HG03025 (cell line): ENCODE measurements at regions not wholly inside any gene's neighbourhood (a gene's known extent, or its start where the extent isn't known, plus 50 kb on each side); places are given as distances from the start of the nearest gene placed in this dataset.

Experiments used
- ATAC-seq: cut with Tn5 transposase; IDR thresholded peaks from one replicate; pipeline ENCODE4 v1.9.1; 2021; ENCODE audit warnings: mild to moderate bottlenecking, moderate library complexity; ENCODE audit not compliant: unreplicated experiment, low FRiP score

GRCh38 chrX:109926118-109926517 is 76.8 kb upstream of the TMEM164 start:
- no peak for ATAC-seq

- ATAC-seq, result no peak
These were observed 75.9 kb upstream of the TMEM164 start for GRCh38 chrX:109926743-109927662.

- ATAC-seq, result no peak
These were observed 75.1 kb upstream of the TMEM164 start for GRCh38 chrX:109927663-109928273.

GRCh38 chrX:109928596-109929335 is 74.1 kb upstream of the TMEM164 start:
- ATAC-seq, result no peak

GRCh38 chrX:109931677-109932076 is 71.2 kb upstream of the TMEM164 start:
- no peak for ATAC-seq

- no peak for ATAC-seq
These were observed 68.5 kb upstream of the TMEM164 start for GRCh38 chrX:109934434-109934833.

GRCh38 chrX:109934935-109935334 is 68.0 kb upstream of the TMEM164 start:
- ATAC-seq, result no peak

- ATAC-seq, result no peak
These were observed 66.8 kb upstream of the TMEM164 start for GRCh38 chrX:109936114-109936513.

GRCh38 chrX:109936598-109936997 is 66.3 kb upstream of the TMEM164 start:
- ATAC-seq, result no peak

- no peak for ATAC-seq
These were observed 63.4 kb upstream of the TMEM164 start for GRCh38 chrX:109939498-109939897.

- ATAC-seq, result no peak
These were observed 62.5 kb upstream of the TMEM164 start for GRCh38 chrX:109940411-109940810.

- no peak for ATAC-seq
These were observed 59.7 kb upstream of the TMEM164 start for GRCh38 chrX:109943092-109943739.

GRCh38 chrX:109943740-109944092 is 59.2 kb upstream of the TMEM164 start:
- ATAC-seq, result no peak

GRCh38 chrX:109952050-109952449 is 50.9 kb upstream of the TMEM164 start:
- no peak for ATAC-seq

GRCh38 chrX:109952985-109953905 is 49.7 kb upstream of the TMEM164 start:
- peak; percentile 72 for ATAC-seq
